ENCODE measurements at regions not wholly inside any gene's neighbourhood (a gene's known extent, or its start where the extent isn't known, plus 50 kb on each side); places are given as distances from the start of the nearest gene placed in this dataset.

GRCh38 chr15:81520480-81520879 lies 146.5 kb upstream of the TMC3 start:
- no peaks in the 10 kb centered on the region for H3F3A ChIP-seq (ENCODE audit: insufficient read depth, low read length)
- TF ChIP-seq CTCF (IDR thresholded peaks at IDR 0.05; ENCODE audit: low read length) = no peak
- no peak for TF ChIP-seq EZH2 (optimal IDR thresholded peaks at IDR 0.05; ENCODE audit: low read depth, low read length)
- no peak for TF ChIP-seq EZH2phosphoT487 (IDR thresholded peaks at IDR 0.05; ENCODE audit: low read length)
- no peaks in the 10 kb centered on the region for H4K20me1 ChIP-seq (ENCODE audit: insufficient read depth, low read length)

GRCh38 chr15:81516461-81516860 lies 142.4 kb upstream of the TMC3 start:
- no peaks in the 10 kb centered on the region for H4K20me1 ChIP-seq (ENCODE audit: insufficient read depth, low read length)
- no peak overlapping the region for H3K4me2 ChIP-seq (ENCODE audit: low read depth, low read length)
- H3K36me3 ChIP-seq (replicated peaks; ENCODE audit: insufficient read depth, low read length) = no peaks in the 10 kb centered on the region
- DNase-seq = no peak
- H3F3A ChIP-seq (ENCODE audit: insufficient read depth, low read length) = no peaks in the 10 kb centered on the region
- H3K4me1 ChIP-seq (ENCODE audit: low read length) = no peaks in the 10 kb centered on the region
- TF ChIP-seq EZH2 (optimal IDR thresholded peaks at IDR 0.05; ENCODE audit: low read depth, low read length) (no peak), EZH2phosphoT487 (IDR thresholded peaks at IDR 0.05; ENCODE audit: low read length) (no peak), CTCF (IDR thresholded peaks at IDR 0.05; ENCODE audit: low read length) (no peak)
- no peak overlapping the region for H3K9ac ChIP-seq (ENCODE audit: low read length)
- no peak overlapping the region for H2AFZ ChIP-seq (ENCODE audit: low read length)
- no peaks in the 10 kb centered on the region for H3K79me2 ChIP-seq (ENCODE audit: low read length)
- H3K27me3 ChIP-seq (replicated peaks; ENCODE audit: insufficient read depth, low read length) = no peaks in the 10 kb centered on the region
- no peaks in the 10 kb centered on the region for H3K9me3 ChIP-seq (replicated peaks; ENCODE audit: insufficient read depth, low read length)
- H3K4me3 ChIP-seq (ENCODE audit: low read length) = no peak overlapping the region
- H3K9me2 ChIP-seq (replicated peaks; ENCODE audit: insufficient read depth, low read length) = no peaks in the 10 kb centered on the region
- no peak overlapping the region for H3K27ac ChIP-seq (ENCODE audit: low read length)

More at GRCh38 chr15:81520480-81520879, 146.5 kb upstream of the TMC3 start:
- no peak for DNase-seq
- Histone ChIP-seq H3K9me2 (replicated peaks; ENCODE audit: insufficient read depth, low read length) (no peaks in the 10 kb centered on the region), H3K27me3 (replicated peaks; ENCODE audit: insufficient read depth, low read length) (no peaks in the 10 kb centered on the region), H3K4me1 (ENCODE audit: low read length) (no peaks in the 10 kb centered on the region), H3K27ac (ENCODE audit: low read length) (no peak overlapping the region), H3K36me3 (replicated peaks; ENCODE audit: insufficient read depth, low read length) (no peaks in the 10 kb centered on the region), H3K9me3 (replicated peaks; ENCODE audit: insufficient read depth, low read length) (no peaks in the 10 kb centered on the region), H3K9ac (ENCODE audit: low read length) (no peak overlapping the region), H3K4me3 (ENCODE audit: low read length) (no peak overlapping the region), H2AFZ (ENCODE audit: low read length) (no peak overlapping the region), H3K4me2 (ENCODE audit: low read depth, low read length) (no peak overlapping the region), H3K79me2 (ENCODE audit: low read length) (no peaks in the 10 kb centered on the region)

- Histone ChIP-seq H3K9me3 (replicated peaks; ENCODE audit: insufficient read depth, low read length) (no peaks in the 10 kb centered on the region), H3K4me1 (ENCODE audit: low read length) (no peaks in the 10 kb centered on the region), H2AFZ (ENCODE audit: low read length) (no peak overlapping the region), H3K27me3 (replicated peaks; ENCODE audit: insufficient read depth, low read length) (no peaks in the 10 kb centered on the region), H3K27ac (ENCODE audit: low read length) (no peak overlapping the region), H3K79me2 (ENCODE audit: low read length) (no peaks in the 10 kb centered on the region), H3K9ac (ENCODE audit: low read length) (no peak overlapping the region), H3F3A (ENCODE audit: insufficient read depth, low read length) (no peaks in the 10 kb centered on the region), H4K20me1 (ENCODE audit: insufficient read depth, low read length) (no peaks in the 10 kb centered on the region), H3K4me3 (ENCODE audit: low read length) (no peak overlapping the region), H3K9me2 (replicated peaks; ENCODE audit: insufficient read depth, low read length) (no peaks in the 10 kb centered on the region), H3K36me3 (replicated peaks; ENCODE audit: insufficient read depth, low read length) (no peaks in the 10 kb centered on the region), H3K4me2 (ENCODE audit: low read depth, low read length) (no peak overlapping the region)
- TF ChIP-seq CTCF (IDR thresholded peaks at IDR 0.05; ENCODE audit: low read length) (no peak), EZH2 (optimal IDR thresholded peaks at IDR 0.05; ENCODE audit: low read depth, low read length) (no peak), EZH2phosphoT487 (IDR thresholded peaks at IDR 0.05; ENCODE audit: low read length) (no peak)
- DNase-seq = no peak
Measured at GRCh38 chr15:81516012-81516411, 142.0 kb upstream of the TMC3 start.

Measured in MM.1S (cell line).